ENCODE measurements at regions not wholly inside any gene's neighbourhood (a gene's known extent, or its start where the extent isn't known, plus 50 kb on each side); places are given as distances from the start of the nearest gene placed in this dataset.
"Not testable (repeated sequence)": the region's sequence is repeated elsewhere in the genome, so short reads cannot be mapped to it uniquely, and the experiment has no call there.

- TF ChIP-seq CTCF (conservative IDR thresholded peaks at IDR 0.05; ENCODE audit: low read depth, low read length), result no peak
Observed at GRCh38 chr1:79161077-79161476, 154.5 kb upstream of the ADGRL4 start.

GRCh38 chr1:79155991-79156390 lies 149.5 kb upstream of the ADGRL4 start:
- no peak overlapping the region for H3K4me3 ChIP-seq (ENCODE audit: low read depth, low read length)
- no peak for TF ChIP-seq CTCF (conservative IDR thresholded peaks at IDR 0.05; ENCODE audit: low read depth, low read length)
- no peak for DNase-seq (ENCODE audit: low read depth)

More at GRCh38 chr1:79161077-79161476, 154.5 kb upstream of the ADGRL4 start:
- H3K4me3 ChIP-seq (ENCODE audit: low read depth, low read length), result no peak overlapping the region
- DNase-seq (ENCODE audit: low read depth), result no peak

- TF ChIP-seq CTCF (conservative IDR thresholded peaks at IDR 0.05; ENCODE audit: low read depth, low read length), result no peak
- no peak for DNase-seq (ENCODE audit: low read depth)
- no peak overlapping the region for H3K4me3 ChIP-seq (ENCODE audit: low read depth, low read length)
Observed at GRCh38 chr1:79151006-79151796, 144.7 kb upstream of the ADGRL4 start.

- no peak for TF ChIP-seq CTCF (conservative IDR thresholded peaks at IDR 0.05; ENCODE audit: low read depth, low read length)
- no peak for DNase-seq (ENCODE audit: low read depth)
- no peak overlapping the region for H3K4me3 ChIP-seq (ENCODE audit: low read depth, low read length)
Observed at GRCh38 chr1:79150576-79150975, 144.0 kb upstream of the ADGRL4 start.

- not testable (repeated sequence) for H3K4me3 ChIP-seq (ENCODE audit: low read depth, low read length); DNase-seq (ENCODE audit: low read depth)
Observed at GRCh38 chr1:79138227-79138626, 131.7 kb upstream of the ADGRL4 start.

GRCh38 chr1:79133774-79134364 lies 127.3 kb upstream of the ADGRL4 start:
- no peak overlapping the region for H3K4me3 ChIP-seq (ENCODE audit: low read depth, low read length)
- TF ChIP-seq CTCF (conservative IDR thresholded peaks at IDR 0.05; ENCODE audit: low read depth, low read length), result no peak
- no peak for DNase-seq (ENCODE audit: low read depth)

- H3K4me3 ChIP-seq (ENCODE audit: low read depth, low read length), result no peak overlapping the region
- TF ChIP-seq CTCF (conservative IDR thresholded peaks at IDR 0.05; ENCODE audit: low read depth, low read length), result no peak
- DNase-seq (ENCODE audit: low read depth), result no peak
Observed at GRCh38 chr1:79131626-79132025, 125.1 kb upstream of the ADGRL4 start.

Data from epithelial cell of proximal tubule (primary cell).